Central memory CD8-positive, alpha-beta T cell (primary cell): ENCODE measurements at regions not wholly inside any gene's neighbourhood (a gene's known extent, or its start where the extent isn't known, plus 50 kb on each side); places are given as distances from the start of the nearest gene placed in this dataset.

Source experiments
- ATAC-seq: fragments of 150-1000 bp; cut with Tn5 transposase; replicated peaks from 2 replicates; pipeline ENCODE4 v1.10.0; 2022; ENCODE audit warnings: mild to moderate bottlenecking, moderate FRiP score, moderate number of reproducible peaks; ENCODE audit not compliant: poor library complexity, severe bottlenecking; ENCODE audit errors: extremely low read depth
- DNase-seq, 2 donors: peaks; one replicate each; pipeline ENCODE4 v3.0.0; 2021; ENCODE audit warnings: low spot score in 2 of 2
- H3K27ac Mint-ChIP-seq: one replicate; pipeline ENCODE4 v1.8.0; 2022; ENCODE audit warnings: low read depth, mild to moderate bottlenecking, moderate library complexity, mixed read lengths
- H3K27me3 Mint-ChIP-seq: one replicate; pipeline ENCODE4 v1.8.0; 2022; ENCODE audit warnings: mixed read lengths
- H3K36me3 Mint-ChIP-seq: one replicate; pipeline ENCODE4 v1.8.0; 2022; ENCODE audit warnings: mild to moderate bottlenecking, moderate library complexity, mixed read lengths; ENCODE audit not compliant: insufficient read depth
- H3K4me1 Mint-ChIP-seq: one replicate; pipeline ENCODE4 v1.8.0; 2022; ENCODE audit warnings: mixed read lengths
- H3K4me3 Mint-ChIP-seq: one replicate; pipeline ENCODE4 v1.8.0; 2022; ENCODE audit warnings: mild to moderate bottlenecking, moderate library complexity, mixed read lengths
- H3K9me3 Mint-ChIP-seq: one replicate; pipeline ENCODE4 v1.8.0; 2022; ENCODE audit warnings: mixed read lengths

GRCh38 chr15:96038131-96038530, 292.4 kb upstream of the NR2F2 start:
- Mint-ChIP-seq H3K4me3 (no peak overlapping the region), H3K4me1 (peaks cover 18% of the 10 kb centered on the region), H3K36me3 (no peaks in the 10 kb centered on the region), H3K27ac (no peak overlapping the region), H3K9me3 (no peaks in the 10 kb centered on the region), H3K27me3 (peaks cover 44% of the 10 kb centered on the region)
- DNase-seq (no peak), ATAC-seq (no peak)

GRCh38 chr15:96038650-96039049, 291.9 kb upstream of the NR2F2 start:
- no peak overlapping the region for H3K4me3 Mint-ChIP-seq
- H3K4me1 Mint-ChIP-seq = peaks cover 18% of the 10 kb centered on the region
- DNase-seq = no peak
- no peak for ATAC-seq
- H3K36me3 Mint-ChIP-seq = no peaks in the 10 kb centered on the region
- H3K27ac Mint-ChIP-seq = no peak overlapping the region
- peaks cover 39% of the 10 kb centered on the region for H3K27me3 Mint-ChIP-seq
- H3K9me3 Mint-ChIP-seq = no peaks in the 10 kb centered on the region

GRCh38 chr15:96041982-96042733, 288.3 kb upstream of the NR2F2 start:
- no peak for DNase-seq
- ATAC-seq = no peak
- Mint-ChIP-seq H3K27ac (no peak overlapping the region), H3K9me3 (no peaks in the 10 kb centered on the region), H3K27me3 (peaks cover 30% of the 10 kb centered on the region), H3K4me1 (peaks cover 10% of the 10 kb centered on the region), H3K36me3 (no peaks in the 10 kb centered on the region), H3K4me3 (no peak overlapping the region)

- Mint-ChIP-seq H3K36me3 (no peaks in the 10 kb centered on the region), H3K4me1 (peaks cover 4% of the 10 kb centered on the region), H3K9me3 (no peaks in the 10 kb centered on the region), H3K27me3 (peaks cover 24% of the 10 kb centered on the region), H3K4me3 (no peak overlapping the region), H3K27ac (no peak overlapping the region)
- ATAC-seq = no peak
- no peak for DNase-seq
Measured at GRCh38 chr15:96042734-96043224, 287.7 kb upstream of the NR2F2 start.

GRCh38 chr15:96043591-96044171, 286.8 kb upstream of the NR2F2 start:
- no peaks in the 10 kb centered on the region for H3K9me3 Mint-ChIP-seq
- no peak for DNase-seq
- H3K4me3 Mint-ChIP-seq = no peak overlapping the region
- H3K4me1 Mint-ChIP-seq = no peaks in the 10 kb centered on the region
- H3K27me3 Mint-ChIP-seq = peaks cover 24% of the 10 kb centered on the region
- H3K36me3 Mint-ChIP-seq = no peaks in the 10 kb centered on the region
- no peak for ATAC-seq
- no peak overlapping the region for H3K27ac Mint-ChIP-seq

GRCh38 chr15:96046620-96047240, 283.8 kb upstream of the NR2F2 start:
- H3K4me3 Mint-ChIP-seq = no peak overlapping the region
- ATAC-seq (no peak), DNase-seq (no peak)
- H3K4me1 Mint-ChIP-seq = no peaks in the 10 kb centered on the region
- no peak overlapping the region for H3K27ac Mint-ChIP-seq
- H3K36me3 Mint-ChIP-seq = no peaks in the 10 kb centered on the region
- no peaks in the 10 kb centered on the region for H3K9me3 Mint-ChIP-seq
- peaks cover 36% of the 10 kb centered on the region for H3K27me3 Mint-ChIP-seq

- DNase-seq (no peak), ATAC-seq (no peak)
- no peak overlapping the region for H3K4me3 Mint-ChIP-seq
- H3K4me1 Mint-ChIP-seq = no peaks in the 10 kb centered on the region
- H3K27me3 Mint-ChIP-seq = peaks cover 36% of the 10 kb centered on the region
- no peaks in the 10 kb centered on the region for H3K9me3 Mint-ChIP-seq
- H3K27ac Mint-ChIP-seq = no peak overlapping the region
- no peaks in the 10 kb centered on the region for H3K36me3 Mint-ChIP-seq
Measured at GRCh38 chr15:96047255-96047931, 283.1 kb upstream of the NR2F2 start.

- no peaks in the 10 kb centered on the region for H3K9me3 Mint-ChIP-seq
- ATAC-seq (no peak), DNase-seq (no peak)
- H3K36me3 Mint-ChIP-seq = no peaks in the 10 kb centered on the region
- no peak overlapping the region for H3K4me3 Mint-ChIP-seq
- H3K27ac Mint-ChIP-seq = no peak overlapping the region
- peaks cover 50% of the 10 kb centered on the region for H3K27me3 Mint-ChIP-seq
- no peaks in the 10 kb centered on the region for H3K4me1 Mint-ChIP-seq
Measured at GRCh38 chr15:96049323-96049722, 281.2 kb upstream of the NR2F2 start.

- H3K4me3 Mint-ChIP-seq = no peak overlapping the region
- peaks cover 54% of the 10 kb centered on the region for H3K27me3 Mint-ChIP-seq
- H3K4me1 Mint-ChIP-seq = no peaks in the 10 kb centered on the region
- no peaks in the 10 kb centered on the region for H3K9me3 Mint-ChIP-seq
- H3K36me3 Mint-ChIP-seq = no peaks in the 10 kb centered on the region
- DNase-seq (no peak), ATAC-seq (no peak)
- H3K27ac Mint-ChIP-seq = no peak overlapping the region
Measured at GRCh38 chr15:96049766-96050165, 280.7 kb upstream of the NR2F2 start.

GRCh38 chr15:96051598-96051997, 278.9 kb upstream of the NR2F2 start:
- no peaks in the 10 kb centered on the region for H3K36me3 Mint-ChIP-seq
- DNase-seq = no peak
- no peaks in the 10 kb centered on the region for H3K9me3 Mint-ChIP-seq
- H3K4me3 Mint-ChIP-seq = no peak overlapping the region
- H3K27ac Mint-ChIP-seq = no peak overlapping the region
- H3K4me1 Mint-ChIP-seq = no peaks in the 10 kb centered on the region
- ATAC-seq = no peak
- peaks cover 61% of the 10 kb centered on the region for H3K27me3 Mint-ChIP-seq

GRCh38 chr15:96052154-96052553, 278.3 kb upstream of the NR2F2 start:
- DNase-seq = no peak
- H3K36me3 Mint-ChIP-seq = no peaks in the 10 kb centered on the region
- no peaks in the 10 kb centered on the region for H3K9me3 Mint-ChIP-seq
- no peak overlapping the region for H3K27ac Mint-ChIP-seq
- no peak overlapping the region for H3K4me3 Mint-ChIP-seq
- no peak for ATAC-seq
- H3K4me1 Mint-ChIP-seq = no peaks in the 10 kb centered on the region
- peaks cover 65% of the 10 kb centered on the region for H3K27me3 Mint-ChIP-seq

- Mint-ChIP-seq H3K27ac (no peak overlapping the region), H3K9me3 (no peaks in the 10 kb centered on the region), H3K4me3 (peak overlapping the region; percentile 9), H3K36me3 (no peaks in the 10 kb centered on the region), H3K27me3 (peaks cover 67% of the 10 kb centered on the region), H3K4me1 (no peaks in the 10 kb centered on the region)
- no peak for ATAC-seq
- DNase-seq = no peak
Measured at GRCh38 chr15:96052572-96053030, 277.9 kb upstream of the NR2F2 start.
